H9 (cell line): ENCODE measurements at regions not wholly inside any gene's neighbourhood (a gene's known extent, or its start where the extent isn't known, plus 50 kb on each side); places are given as distances from the start of the nearest gene placed in this dataset.

Experiments
- DNase-seq: peaks from one replicate; pipeline ENCODE4 v3.0.0-alpha.2; 2017
- H2AFZ ChIP-seq: one replicate; pipeline ENCODE4 v1.6.1; 2013; ENCODE audit warnings: mild to moderate bottlenecking, low read length, control low read depth, moderate library complexity
- H2AK5ac ChIP-seq: 2 replicates; pipeline ENCODE4 v1.6.1; 2013; ENCODE audit warnings: low read length, control low read depth, mixed read lengths; ENCODE audit not compliant: insufficient read length
- H2BK120ac ChIP-seq: one replicate; pipeline ENCODE4 v1.6.1; 2013; ENCODE audit warnings: low read depth, mild to moderate bottlenecking, low read length, control low read depth, inconsistent platforms; ENCODE audit not compliant: poor library complexity, severe bottlenecking
- H2BK12ac ChIP-seq: 2 replicates; pipeline ENCODE4 v1.6.1; 2013; ENCODE audit warnings: low read length, control low read depth, mixed read lengths, low read depth; ENCODE audit not compliant: insufficient read length
- H2BK15ac ChIP-seq: 2 replicates; pipeline ENCODE4 v1.6.1; 2013; ENCODE audit warnings: low read depth, low read length, control low read depth
- H2BK20ac ChIP-seq: one replicate; pipeline ENCODE4 v1.6.1; 2013; ENCODE audit warnings: low read depth, mild to moderate bottlenecking, low read length, control low read depth, inconsistent platforms; ENCODE audit not compliant: poor library complexity, severe bottlenecking
- H2BK5ac ChIP-seq: 2 replicates; pipeline ENCODE4 v1.6.1; 2013; ENCODE audit warnings: low read length, control low read depth, mixed read lengths; ENCODE audit not compliant: insufficient read length
- H3K14ac ChIP-seq: 2 replicates; pipeline ENCODE4 v1.6.1; 2013; ENCODE audit warnings: low read length, control low read depth; ENCODE audit not compliant: insufficient read depth
- H3K18ac ChIP-seq: 2 replicates; pipeline ENCODE4 v1.6.1; 2013; ENCODE audit warnings: low read depth, mild to moderate bottlenecking, mixed read lengths, low read length, control low read depth; ENCODE audit not compliant: insufficient read length
- H3K23ac ChIP-seq: 2 replicates; pipeline ENCODE4 v1.6.1; 2013; ENCODE audit warnings: low read length, control low read depth, mixed read lengths, low read depth; ENCODE audit not compliant: insufficient read length
- H3K23me2 ChIP-seq: 2 replicates; pipeline ENCODE4 v1.6.1; 2013; ENCODE audit warnings: low read depth, mild to moderate bottlenecking, mixed read lengths, low read length, control low read depth; ENCODE audit not compliant: insufficient read length, poor library complexity, severe bottlenecking
- H3K27ac ChIP-seq: 2 replicates; pipeline ENCODE4 v1.5.1; 2013; ENCODE audit warnings: low read length, control low read depth, mixed read lengths, low read depth; ENCODE audit not compliant: insufficient read length
- H3K27me3 ChIP-seq: 2 replicates; pipeline ENCODE4 v1.6.1; 2013; ENCODE audit warnings: low read length, control low read depth, inconsistent platforms; ENCODE audit not compliant: insufficient read depth
- H3K4ac ChIP-seq: 2 replicates; pipeline ENCODE4 v1.6.1; 2013; ENCODE audit warnings: low read depth, mild to moderate bottlenecking, control low read depth, inconsistent platforms, low read length, moderate library complexity
- H3K4me1 ChIP-seq: 2 replicates; pipeline ENCODE4 v1.6.1; 2013; ENCODE audit warnings: low read length, control low read depth, inconsistent platforms; ENCODE audit not compliant: insufficient read depth
- H3K4me2 ChIP-seq: 2 replicates; pipeline ENCODE4 v1.6.1; 2013; ENCODE audit warnings: low read length, control low read depth, mixed read lengths; ENCODE audit not compliant: insufficient read length, insufficient read depth
- H3K56ac ChIP-seq: 2 replicates; pipeline ENCODE4 v1.6.1; 2013; ENCODE audit warnings: low read depth, mild to moderate bottlenecking, mixed read lengths, low read length, control low read depth; ENCODE audit not compliant: insufficient read length
- H3K79me1 ChIP-seq: 2 replicates; pipeline ENCODE4 v1.6.1; 2013; ENCODE audit warnings: low read depth, mild to moderate bottlenecking, moderate library complexity, low read length, control low read depth, inconsistent platforms; ENCODE audit not compliant: insufficient read depth, poor library complexity, severe bottlenecking
- H3K79me2 ChIP-seq: 2 replicates; pipeline ENCODE4 v1.6.1; 2013; ENCODE audit warnings: low read length, control low read depth, inconsistent platforms; ENCODE audit not compliant: insufficient read depth
- H3K9ac ChIP-seq: 2 replicates; pipeline ENCODE4 v1.6.1; 2013; ENCODE audit warnings: low read length, control low read depth, mixed read lengths; ENCODE audit not compliant: insufficient read length; ENCODE audit errors: extremely low read depth
- H3K9me3 ChIP-seq: one replicate; pipeline ENCODE4 v1.6.1; 2013; ENCODE audit warnings: low read depth, low read length, inconsistent platforms; ENCODE audit not compliant: control insufficient read depth
- H3T11ph ChIP-seq: one replicate; pipeline ENCODE4 v1.6.1; 2013; ENCODE audit warnings: mild to moderate bottlenecking, low read length, control low read depth, inconsistent platforms
- H4K20me1 ChIP-seq: one replicate; pipeline ENCODE4 v1.6.1; 2013; ENCODE audit not compliant: control insufficient read depth, insufficient read length, insufficient read depth
- H4K5ac ChIP-seq: 2 replicates; pipeline ENCODE4 v1.6.1; 2013; ENCODE audit warnings: low read depth, mild to moderate bottlenecking, mixed read lengths, low read length, control low read depth; ENCODE audit not compliant: insufficient read length
- H4K8ac ChIP-seq: replicated peaks from 2 replicates; pipeline ENCODE4 v1.6.1; 2013; ENCODE audit warnings: low read length, control low read depth, mixed read lengths, low read depth; ENCODE audit not compliant: insufficient read length
- H4K91ac ChIP-seq: 2 replicates; pipeline ENCODE4 v1.6.1; 2013; ENCODE audit warnings: low read depth, mild to moderate bottlenecking, moderate library complexity, mixed read lengths, low read length, control low read depth; ENCODE audit not compliant: insufficient read length
- H3K27ac Mint-ChIP-seq, 3 experiments: 2 replicates in 2 of 3; 3 replicates in 1 of 3; pipeline ENCODE4 v1.8.0; 2020 to 2021; ENCODE audit warnings: mixed read lengths in 3 of 3, mild to moderate bottlenecking in 1 of 3, moderate library complexity in 1 of 3
- H3K27me3 Mint-ChIP-seq: 2 replicates; pipeline ENCODE4 v1.8.0; 2021; ENCODE audit warnings: low read depth, mild to moderate bottlenecking, moderate library complexity, mixed read lengths
- H3K36me3 Mint-ChIP-seq, 3 experiments: 2 replicates in 2 of 3; 3 replicates in 1 of 3; pipeline ENCODE4 v1.8.0; 2020 to 2021; ENCODE audit warnings: low read depth in 3 of 3, mixed read lengths in 3 of 3; ENCODE audit not compliant: insufficient read depth in 1 of 3
- H3K4me1 Mint-ChIP-seq, 2 experiments: 2 replicates each; pipeline ENCODE4 v1.8.0; 2020; ENCODE audit warnings: mixed read lengths in 2 of 2
- H3K4me3 Mint-ChIP-seq, 2 experiments: 2 replicates in 1 of 2; 3 replicates in 1 of 2; pipeline ENCODE4 v1.8.0; 2020 to 2021; ENCODE audit warnings: mild to moderate bottlenecking in 2 of 2, mixed read lengths in 2 of 2, moderate library complexity in 1 of 2
- H3K9me3 Mint-ChIP-seq, 2 experiments: 2 replicates in 1 of 2; 3 replicates in 1 of 2; pipeline ENCODE4 v1.8.0; 2020; ENCODE audit warnings: mild to moderate bottlenecking in 2 of 2, mixed read lengths in 2 of 2, moderate library complexity in 1 of 2
- CTCF ChIP-seq: fragments of 200-600 bp; sonication (generic); conservative IDR thresholded peaks from 3 replicates; pipeline ENCODE4 v1.8.0; 2021; ENCODE audit warnings: antibody characterized with exemption, mild to moderate bottlenecking
- WGBS: extraction: QIAGEN DNeasy Blood & Tissue Kit; methylation state at CpG from one replicate; pipeline ENCODE4 v1.1.7; 2013; ENCODE audit warnings: missing lambda C conversion rate, low lambda C conversion rate, mixed read lengths; ENCODE audit not compliant: insufficient read length; ENCODE audit errors: extremely low coverage; 5-methylcytosine and 5-hydroxymethylcytosine counted together

- no peaks in the 10 kb centered on the region for H3K27me3 ChIP-seq
- no peaks in the 10 kb centered on the region for H3K79me1 ChIP-seq
- H4K91ac ChIP-seq, result no peak overlapping the region
- H3K23ac ChIP-seq, result no peak overlapping the region
- H3K4me1 Mint-ChIP-seq, result peaks cover 15 to 20% of the 10 kb centered on the region in 2 experiments
- H3K9ac ChIP-seq, result no peak overlapping the region
- no peak overlapping the region for H3K4me3 Mint-ChIP-seq
- no peaks in the 10 kb centered on the region for H3K23me2 ChIP-seq
- TF ChIP-seq CTCF, result no peak; the same call in 2 of the 3 replicates
- no peak overlapping the region for H3K27ac ChIP-seq
- no peak for DNase-seq
- H2BK20ac ChIP-seq, result no peak overlapping the region
- no peaks in the 10 kb centered on the region; a peak in 1 of 5 replicates for H3K9me3 Mint-ChIP-seq
- H4K5ac ChIP-seq, result no peak overlapping the region
- H2AFZ ChIP-seq, result no peak overlapping the region
- H3K4me2 ChIP-seq, result no peak overlapping the region
- H3K9me3 ChIP-seq, result no peaks in the 10 kb centered on the region
- H4K20me1 ChIP-seq, result no peaks in the 10 kb centered on the region
- H3K27ac Mint-ChIP-seq, result no peak overlapping the region; a peak in 1 of 7 replicates
- no peak overlapping the region for H4K8ac ChIP-seq
- no peak overlapping the region for H2BK12ac ChIP-seq
- H2BK15ac ChIP-seq, result no peak overlapping the region
- no peaks in the 10 kb centered on the region for H3K27me3 Mint-ChIP-seq
- no peak overlapping the region for H3K14ac ChIP-seq
- H2AK5ac ChIP-seq, result no peak overlapping the region
- no peak overlapping the region for H2BK120ac ChIP-seq
- H3T11ph ChIP-seq, result no peak overlapping the region
- no peaks in the 10 kb centered on the region for H3K36me3 Mint-ChIP-seq
- no CpG with 5 or more reads among the region's 5 CpGs for WGBS
- H2BK5ac ChIP-seq, result no peak overlapping the region
- no peak overlapping the region for H3K18ac ChIP-seq
- no peak overlapping the region for H3K56ac ChIP-seq
- H3K79me2 ChIP-seq, result no peaks in the 10 kb centered on the region
- peaks cover 3% of the 10 kb centered on the region; the same call in 1 of the 2 replicates for H3K4me1 ChIP-seq
- H3K4ac ChIP-seq, result no peak overlapping the region
These were observed 80.3 kb downstream of the ZFP36L2 start for GRCh38 chr2:43146083-43146482.
